Suprapubic skin (tissue), 4 donors: ENCODE measurements at regions not wholly inside any gene's neighbourhood (a gene's known extent, or its start where the extent isn't known, plus 50 kb on each side); places are given as distances from the start of the nearest gene placed in this dataset.

Experiments
- CTCF ChIP-seq, 2 donors: fragments of 200-600 bp in 1 of 2; fragments of 450-650 bp in 1 of 2; sonication (generic) in 1 of 2; IDR thresholded peaks; one replicate each; pipeline ENCODE4 v1.5.1; 2016 to 2019; ENCODE audit warnings: antibody characterized with exemption in 2 of 2, mild to moderate bottlenecking in 1 of 2, moderate library complexity in 1 of 2
- EP300 ChIP-seq: sonication (generic); formaldehyde crosslinking; IDR thresholded peaks from one replicate; pipeline ENCODE4 v1.6.1; 2017; ENCODE audit warnings: antibody characterized with exemption
- POLR2A ChIP-seq, 2 donors: fragments of 450-650 bp; IDR thresholded peaks; one replicate each; pipeline ENCODE4 v1.6.1; 2017; ENCODE audit warnings: antibody characterized with exemption in 2 of 2, mild to moderate bottlenecking in 2 of 2, moderate library complexity in 2 of 2
- POLR2AphosphoS5 ChIP-seq, 3 donors: sonication (generic); formaldehyde crosslinking; IDR thresholded peaks; one replicate each; pipeline ENCODE4 v1.6.1; 2017; ENCODE audit warnings: antibody characterized with exemption in 3 of 3

- no peak for TF ChIP-seq CTCF (IDR thresholded peaks at IDR 0.05)
- no peak for TF ChIP-seq POLR2A (IDR thresholded peaks at IDR 0.05)
- no peak for TF ChIP-seq POLR2AphosphoS5 (IDR thresholded peaks at IDR 0.05)
- TF ChIP-seq EP300, result no peak
Observed at GRCh38 chr4:28709891-28710290, 1849.2 kb downstream of the STIM2 start.
